ENCODE measurements at regions not wholly inside any gene's neighbourhood (a gene's known extent, or its start where the extent isn't known, plus 50 kb on each side); places are given as distances from the start of the nearest gene placed in this dataset.
"Not testable (repeated sequence)": the region's sequence is repeated elsewhere in the genome, so short reads cannot be mapped to it uniquely, and the experiment has no call there.

DNA sequence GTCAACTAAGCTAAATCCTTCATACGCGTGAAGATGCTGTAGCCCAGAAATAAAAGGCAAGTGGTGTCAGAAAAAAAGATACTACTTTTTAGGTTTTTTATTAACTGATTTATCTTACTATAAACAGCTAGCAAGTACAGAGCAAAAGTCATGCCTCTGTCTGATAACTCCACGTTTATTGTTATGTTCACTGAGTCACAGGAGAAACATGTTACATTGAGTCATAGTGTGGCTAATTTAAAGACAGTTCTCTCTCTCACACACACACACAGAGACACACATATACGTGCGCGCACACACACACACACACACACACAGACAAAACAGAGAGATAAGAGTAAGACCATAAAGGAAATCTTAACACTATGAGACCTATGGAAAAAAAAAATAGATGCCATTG is 770.0 kb upstream of the CDH10 start:
- Histone ChIP-seq H3K27me3 (ENCODE audit: control insufficient read depth, insufficient read depth, low read length) (no peaks in the 10 kb centered on the region), H3K27ac (ENCODE audit: insufficient read depth, low read length) (no peak overlapping the region), H3K9ac (ENCODE audit: insufficient read depth, low read length) (no peak overlapping the region), H3K79me2 (ENCODE audit: control insufficient read depth, insufficient read depth, low read length) (no peaks in the 10 kb centered on the region), H3K36me3 (ENCODE audit: control insufficient read depth, insufficient read depth, low read length) (no peaks in the 10 kb centered on the region), H2AFZ (ENCODE audit: low read length) (no peak overlapping the region), H4K20me1 (ENCODE audit: control insufficient read depth, extremely low read depth, insufficient read depth, low read length) (no peaks in the 10 kb centered on the region), H3K4me1 (ENCODE audit: control insufficient read depth, extremely low read depth, insufficient read depth, low read length) (no peaks in the 10 kb centered on the region), H3K4me3 (replicated peaks in 1 of 4; ENCODE audit: control extremely low read depth in 1 of 4, insufficient read depth in 1 of 4, low read depth in 3 of 4, low read length in 4 of 4) (no peak overlapping the region), H3K4me2 (ENCODE audit: extremely low read depth, insufficient read depth, low read length) (no peak overlapping the region), H3K9me3 (ENCODE audit: control insufficient read depth, insufficient read depth, low read depth, low read length) (no peaks in the 10 kb centered on the region)
- peak in 1 of 2 donors; percentile 60 for DNase-seq (ENCODE audit: low read depth in 2 of 2)
- no peak for TF ChIP-seq EZH2 (IDR thresholded peaks at IDR 0.05; ENCODE audit: low read length, missing control alignments)

DNA sequence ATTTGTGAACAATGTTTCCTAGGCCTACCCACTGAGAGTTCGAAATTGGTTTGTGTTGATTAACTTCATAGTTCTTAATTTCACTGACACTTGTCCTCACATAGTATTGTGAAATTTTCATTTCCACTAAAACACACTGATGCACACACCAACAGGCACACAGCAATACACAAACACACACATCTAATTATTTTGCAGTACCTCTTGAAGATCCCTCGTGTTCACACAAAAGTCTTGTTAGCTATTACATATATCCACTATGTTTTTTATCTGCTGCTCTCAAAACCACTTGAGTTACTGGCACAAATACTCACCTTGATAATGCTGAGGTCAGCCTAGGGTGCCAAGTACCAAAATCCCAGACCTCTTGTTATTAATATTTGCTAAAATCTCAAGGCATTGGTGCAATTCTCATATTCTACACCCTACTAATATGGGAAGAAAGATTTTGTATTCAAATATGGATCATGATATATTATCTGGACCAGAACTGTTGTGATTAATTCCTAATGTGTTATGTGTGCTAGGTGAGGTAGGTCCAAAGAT is 767.4 kb upstream of the CDH10 start:
- H3K36me3 ChIP-seq (ENCODE audit: control insufficient read depth, insufficient read depth, low read length) = no peaks in the 10 kb centered on the region
- no peak overlapping the region for H3K4me3 ChIP-seq (replicated peaks in 1 of 4; ENCODE audit: control extremely low read depth in 1 of 4, insufficient read depth in 1 of 4, low read depth in 3 of 4, low read length in 4 of 4)
- no peaks in the 10 kb centered on the region for H3K27me3 ChIP-seq (ENCODE audit: control insufficient read depth, insufficient read depth, low read length)
- no peaks in the 10 kb centered on the region for H3K4me1 ChIP-seq (ENCODE audit: control insufficient read depth, extremely low read depth, insufficient read depth, low read length)
- no peak overlapping the region for H3K27ac ChIP-seq (ENCODE audit: insufficient read depth, low read length)
- H3K4me2 ChIP-seq (ENCODE audit: extremely low read depth, insufficient read depth, low read length) = no peak overlapping the region
- TF ChIP-seq, protein P1, sequence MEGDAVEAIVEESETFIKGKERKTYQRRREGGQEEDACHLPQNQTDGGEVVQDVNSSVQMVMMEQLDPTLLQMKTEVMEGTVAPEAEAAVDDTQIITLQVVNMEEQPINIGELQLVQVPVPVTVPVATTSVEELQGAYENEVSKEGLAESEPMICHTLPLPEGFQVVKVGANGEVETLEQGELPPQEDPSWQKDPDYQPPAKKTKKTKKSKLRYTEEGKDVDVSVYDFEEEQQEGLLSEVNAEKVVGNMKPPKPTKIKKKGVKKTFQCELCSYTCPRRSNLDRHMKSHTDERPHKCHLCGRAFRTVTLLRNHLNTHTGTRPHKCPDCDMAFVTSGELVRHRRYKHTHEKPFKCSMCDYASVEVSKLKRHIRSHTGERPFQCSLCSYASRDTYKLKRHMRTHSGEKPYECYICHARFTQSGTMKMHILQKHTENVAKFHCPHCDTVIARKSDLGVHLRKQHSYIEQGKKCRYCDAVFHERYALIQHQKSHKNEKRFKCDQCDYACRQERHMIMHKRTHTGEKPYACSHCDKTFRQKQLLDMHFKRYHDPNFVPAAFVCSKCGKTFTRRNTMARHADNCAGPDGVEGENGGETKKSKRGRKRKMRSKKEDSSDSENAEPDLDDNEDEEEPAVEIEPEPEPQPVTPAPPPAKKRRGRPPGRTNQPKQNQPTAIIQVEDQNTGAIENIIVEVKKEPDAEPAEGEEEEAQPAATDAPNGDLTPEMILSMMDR (conservative IDR thresholded peaks at IDR 0.05 in 1 of 2, IDR thresholded peaks at IDR 0.05 in 1 of 2; ENCODE audit: low read depth in 1 of 2, low read length in 2 of 2) = no peak
- TF ChIP-seq EZH2 (IDR thresholded peaks at IDR 0.05; ENCODE audit: low read length, missing control alignments) = no peak
- no peaks in the 10 kb centered on the region for H4K20me1 ChIP-seq (ENCODE audit: control insufficient read depth, extremely low read depth, insufficient read depth, low read length)
- no peaks in the 10 kb centered on the region for H3K79me2 ChIP-seq (ENCODE audit: control insufficient read depth, insufficient read depth, low read length)
- no peak overlapping the region for H3K9ac ChIP-seq (ENCODE audit: insufficient read depth, low read length)
- no peak overlapping the region for H2AFZ ChIP-seq (ENCODE audit: low read length)
- no peaks in the 10 kb centered on the region for H3K9me3 ChIP-seq (ENCODE audit: control insufficient read depth, insufficient read depth, low read depth, low read length)
- no peak for DNase-seq (ENCODE audit: low read depth in 2 of 2)

DNA sequence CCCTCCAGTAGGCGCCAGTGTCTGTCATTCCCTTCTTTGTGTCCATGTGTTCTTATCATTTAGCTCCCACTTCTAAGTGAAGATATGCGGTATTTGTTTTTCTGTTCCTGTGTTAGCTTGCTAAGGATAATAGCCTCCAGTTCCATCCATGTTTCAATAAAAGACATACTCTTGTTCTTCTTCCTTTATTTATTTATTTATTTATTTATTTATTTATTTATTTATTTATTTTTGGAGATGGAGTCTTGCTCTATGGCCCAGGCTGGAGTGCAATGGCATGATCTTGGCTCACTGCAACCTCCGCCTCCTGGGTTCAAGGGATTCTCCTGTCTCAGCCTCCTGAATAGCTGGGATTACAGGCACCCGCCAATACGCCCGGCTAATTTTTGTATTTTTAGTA is 762.6 kb upstream of the CDH10 start:
- not testable (repeated sequence) for DNase-seq (ENCODE audit: low read depth in 2 of 2); H3K79me2 ChIP-seq (ENCODE audit: control insufficient read depth, insufficient read depth, low read length); H3K27ac ChIP-seq (ENCODE audit: insufficient read depth, low read length); H3K4me1 ChIP-seq (ENCODE audit: control insufficient read depth, extremely low read depth, insufficient read depth, low read length); H4K20me1 ChIP-seq (ENCODE audit: control insufficient read depth, extremely low read depth, insufficient read depth, low read length); H3K4me3 ChIP-seq (replicated peaks in 1 of 4; ENCODE audit: control extremely low read depth in 1 of 4, insufficient read depth in 1 of 4, low read depth in 3 of 4, low read length in 4 of 4); H3K27me3 ChIP-seq (ENCODE audit: control insufficient read depth, insufficient read depth, low read length); H3K9me3 ChIP-seq (ENCODE audit: control insufficient read depth, insufficient read depth, low read depth, low read length); H3K4me2 ChIP-seq (ENCODE audit: extremely low read depth, insufficient read depth, low read length); H2AFZ ChIP-seq (ENCODE audit: low read length); H3K36me3 ChIP-seq (ENCODE audit: control insufficient read depth, insufficient read depth, low read length); H3K9ac ChIP-seq (ENCODE audit: insufficient read depth, low read length)

DNA sequence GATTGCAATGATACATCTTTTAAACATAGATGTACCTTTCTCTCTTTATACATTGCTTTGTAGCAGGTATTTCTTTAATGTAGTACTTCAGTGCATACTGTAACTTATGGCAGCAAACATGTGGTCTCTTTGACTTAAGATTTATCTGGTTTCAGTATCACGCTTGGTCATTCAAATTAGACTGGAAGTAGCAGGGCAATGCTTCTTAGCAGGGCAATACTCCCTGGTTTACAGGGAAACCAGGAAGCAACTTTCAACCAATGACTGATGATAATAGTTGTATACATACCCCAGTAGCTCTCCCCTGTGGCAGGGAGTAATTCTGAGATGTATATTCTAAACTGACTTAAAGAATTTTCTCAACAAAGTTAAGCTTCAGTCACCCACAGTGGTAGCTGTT is 761.1 kb upstream of the CDH10 start:
- H3K79me2 ChIP-seq (ENCODE audit: control insufficient read depth, insufficient read depth, low read length) = no peaks in the 10 kb centered on the region
- H3K36me3 ChIP-seq (ENCODE audit: control insufficient read depth, insufficient read depth, low read length) = no peaks in the 10 kb centered on the region
- no peak overlapping the region for H3K27ac ChIP-seq (ENCODE audit: insufficient read depth, low read length)
- H3K4me1 ChIP-seq (ENCODE audit: control insufficient read depth, extremely low read depth, insufficient read depth, low read length) = no peaks in the 10 kb centered on the region
- TF ChIP-seq EZH2 (IDR thresholded peaks at IDR 0.05; ENCODE audit: low read length, missing control alignments) = no peak
- TF ChIP-seq, protein P1 (conservative IDR thresholded peaks at IDR 0.05 in 1 of 2, IDR thresholded peaks at IDR 0.05 in 1 of 2; ENCODE audit: low read depth in 1 of 2, low read length in 2 of 2) = no peak
- H3K9ac ChIP-seq (ENCODE audit: insufficient read depth, low read length) = no peak overlapping the region
- no peak for DNase-seq (ENCODE audit: low read depth in 2 of 2)
- no peaks in the 10 kb centered on the region for H4K20me1 ChIP-seq (ENCODE audit: control insufficient read depth, extremely low read depth, insufficient read depth, low read length)
- H2AFZ ChIP-seq (ENCODE audit: low read length) = no peak overlapping the region
- no peaks in the 10 kb centered on the region for H3K9me3 ChIP-seq (ENCODE audit: control insufficient read depth, insufficient read depth, low read depth, low read length)
- H3K4me3 ChIP-seq (replicated peaks in 1 of 4; ENCODE audit: control extremely low read depth in 1 of 4, insufficient read depth in 1 of 4, low read depth in 3 of 4, low read length in 4 of 4) = no peak overlapping the region
- H3K4me2 ChIP-seq (ENCODE audit: extremely low read depth, insufficient read depth, low read length) = no peak overlapping the region
- H3K27me3 ChIP-seq (ENCODE audit: control insufficient read depth, insufficient read depth, low read length) = no peaks in the 10 kb centered on the region

All from fibroblast of lung (primary cell).